ENCODE measurements at regions not wholly inside any gene's neighbourhood (a gene's known extent, or its start where the extent isn't known, plus 50 kb on each side); places are given as distances from the start of the nearest gene placed in this dataset.
A peak's percentile ranks its signal among the peaks of the same experiment; 100 is the strongest.

DNA sequence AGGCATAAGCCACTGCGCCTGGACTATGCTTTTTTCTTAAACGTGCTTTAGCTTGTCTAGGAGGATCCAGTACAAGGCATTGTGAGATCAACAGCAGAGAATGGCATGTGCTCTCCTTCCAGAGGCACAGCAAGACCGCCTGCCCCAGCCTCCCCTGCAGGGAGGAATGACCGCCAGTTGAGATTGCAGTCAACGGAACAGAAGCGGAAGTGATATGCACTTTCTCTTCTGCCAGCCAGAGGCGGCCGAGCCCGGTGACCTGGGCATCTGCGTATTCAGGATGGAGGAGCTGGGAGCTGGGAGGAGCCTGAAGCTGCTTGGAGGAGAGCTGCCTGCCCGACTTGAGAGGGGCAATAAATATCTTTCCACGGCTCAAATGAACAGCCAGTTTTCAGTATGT lies 243.0 kb downstream of the CTTN start:
- Mint-ChIP-seq H3K4me3 (ENCODE audit: low read depth) (no peak overlapping the region), H3K27me3 (no peaks in the 10 kb centered on the region), H3K36me3 (ENCODE audit: insufficient read depth) (no peaks in the 10 kb centered on the region), H3K9me3 (ENCODE audit: low read depth) (no peaks in the 10 kb centered on the region), H3K4me1 (ENCODE audit: low read depth) (no peaks in the 10 kb centered on the region), H3K27ac (no peak overlapping the region)
- no peak for DNase-seq (ENCODE audit: low spot score, unreplicated experiment)
- TF ChIP-seq, protein P1, sequence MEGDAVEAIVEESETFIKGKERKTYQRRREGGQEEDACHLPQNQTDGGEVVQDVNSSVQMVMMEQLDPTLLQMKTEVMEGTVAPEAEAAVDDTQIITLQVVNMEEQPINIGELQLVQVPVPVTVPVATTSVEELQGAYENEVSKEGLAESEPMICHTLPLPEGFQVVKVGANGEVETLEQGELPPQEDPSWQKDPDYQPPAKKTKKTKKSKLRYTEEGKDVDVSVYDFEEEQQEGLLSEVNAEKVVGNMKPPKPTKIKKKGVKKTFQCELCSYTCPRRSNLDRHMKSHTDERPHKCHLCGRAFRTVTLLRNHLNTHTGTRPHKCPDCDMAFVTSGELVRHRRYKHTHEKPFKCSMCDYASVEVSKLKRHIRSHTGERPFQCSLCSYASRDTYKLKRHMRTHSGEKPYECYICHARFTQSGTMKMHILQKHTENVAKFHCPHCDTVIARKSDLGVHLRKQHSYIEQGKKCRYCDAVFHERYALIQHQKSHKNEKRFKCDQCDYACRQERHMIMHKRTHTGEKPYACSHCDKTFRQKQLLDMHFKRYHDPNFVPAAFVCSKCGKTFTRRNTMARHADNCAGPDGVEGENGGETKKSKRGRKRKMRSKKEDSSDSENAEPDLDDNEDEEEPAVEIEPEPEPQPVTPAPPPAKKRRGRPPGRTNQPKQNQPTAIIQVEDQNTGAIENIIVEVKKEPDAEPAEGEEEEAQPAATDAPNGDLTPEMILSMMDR (IDR thresholded peaks at IDR 0.05; ENCODE audit: unreplicated experiment): no peak

DNA sequence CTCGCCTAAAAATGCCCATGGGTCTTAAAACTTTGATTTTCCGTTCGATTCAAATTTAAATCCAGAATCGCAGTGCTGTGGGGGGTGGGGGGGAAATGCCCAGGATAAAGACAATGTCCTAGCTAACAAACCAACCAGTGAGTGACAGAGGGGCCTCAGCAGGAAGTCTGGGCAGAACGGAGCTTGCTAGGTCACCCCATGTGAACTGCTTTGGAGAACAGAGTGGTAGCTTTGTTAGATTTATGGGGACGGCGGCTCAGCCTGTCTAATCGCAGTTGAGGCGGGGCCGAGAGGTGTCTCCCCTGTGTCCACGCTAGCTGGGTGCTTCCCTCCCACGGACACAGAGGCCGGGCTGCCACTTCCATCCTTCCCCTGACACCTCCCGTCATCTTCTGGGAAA lies 243.9 kb downstream of the CTTN start:
- Mint-ChIP-seq H3K4me1 (ENCODE audit: low read depth) (no peaks in the 10 kb centered on the region), H3K27me3 (no peaks in the 10 kb centered on the region), H3K36me3 (ENCODE audit: insufficient read depth) (no peaks in the 10 kb centered on the region), H3K9me3 (ENCODE audit: low read depth) (no peaks in the 10 kb centered on the region), H3K4me3 (ENCODE audit: low read depth) (no peak overlapping the region), H3K27ac (no peak overlapping the region)
- no peak for DNase-seq (ENCODE audit: low spot score, unreplicated experiment)
- TF ChIP-seq, protein P1 (IDR thresholded peaks at IDR 0.05; ENCODE audit: unreplicated experiment): no peak

DNA sequence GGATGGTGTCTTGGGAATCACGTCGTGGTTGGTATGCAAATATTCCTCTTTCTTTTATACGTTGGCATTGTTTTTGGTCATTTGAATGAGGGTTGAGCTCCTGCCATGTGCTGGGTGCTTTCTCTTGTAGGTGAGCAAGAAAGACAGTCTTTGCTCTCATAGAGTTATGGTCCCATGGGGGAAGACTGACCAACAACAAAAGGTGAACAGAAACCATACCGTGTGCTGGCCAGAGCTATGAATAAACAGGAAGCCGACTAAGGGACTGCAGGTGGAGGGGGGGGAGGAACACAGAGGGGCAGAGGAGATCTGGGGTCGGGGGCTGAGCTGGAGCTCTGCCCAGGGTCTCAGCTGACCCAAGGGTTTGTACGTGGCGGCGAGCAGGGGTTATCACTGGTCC lies 245.3 kb downstream of the CTTN start:
- Mint-ChIP-seq H3K36me3 (ENCODE audit: insufficient read depth) (no peaks in the 10 kb centered on the region), H3K27ac (no peak overlapping the region), H3K9me3 (ENCODE audit: low read depth) (no peaks in the 10 kb centered on the region), H3K4me1 (ENCODE audit: low read depth) (no peaks in the 10 kb centered on the region), H3K4me3 (ENCODE audit: low read depth) (no peak overlapping the region), H3K27me3 (no peaks in the 10 kb centered on the region)
- TF ChIP-seq, protein P1 (IDR thresholded peaks at IDR 0.05; ENCODE audit: unreplicated experiment): no peak
- no peak for DNase-seq (ENCODE audit: low spot score, unreplicated experiment)

DNA sequence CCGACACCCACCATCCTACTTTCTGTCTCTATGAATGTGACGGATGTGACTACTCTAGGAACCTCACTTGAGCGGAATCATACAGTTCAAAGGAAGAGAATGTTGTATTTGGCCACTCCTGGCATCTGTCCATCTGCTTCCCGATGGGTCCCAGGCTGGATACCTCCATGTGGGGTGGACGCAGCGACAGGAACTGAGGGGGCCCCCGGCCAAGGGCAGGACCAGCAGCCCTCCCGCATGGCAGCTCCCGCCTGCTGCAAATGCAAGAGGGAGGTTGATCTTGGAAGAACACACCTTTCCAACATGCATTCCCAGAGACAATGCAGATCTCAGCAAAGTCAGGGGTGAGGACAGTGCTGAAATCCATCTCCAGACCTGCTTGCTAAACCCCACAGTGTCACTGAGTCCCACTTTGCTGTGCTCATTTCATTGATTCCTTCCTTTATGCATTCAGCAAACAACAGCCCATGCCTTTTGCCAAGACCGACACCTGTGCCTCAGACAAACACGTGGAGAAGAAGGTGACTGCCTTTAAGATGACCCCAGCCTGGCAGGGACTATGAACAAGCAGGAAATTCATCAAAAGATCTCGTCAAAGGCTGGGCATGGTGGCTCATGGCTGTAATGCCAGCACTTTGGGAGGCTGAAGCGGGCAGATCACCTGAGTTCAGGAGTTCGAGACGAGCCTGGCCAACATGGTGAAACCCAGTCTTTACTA lies 246.2 kb downstream of the CTTN start:
- Mint-ChIP-seq H3K36me3 (ENCODE audit: insufficient read depth) (no peaks in the 10 kb centered on the region), H3K27ac (peak overlapping the region; percentile 22), H3K4me3 (ENCODE audit: low read depth) (no peak overlapping the region), H3K27me3 (no peaks in the 10 kb centered on the region), H3K4me1 (ENCODE audit: low read depth) (no peaks in the 10 kb centered on the region), H3K9me3 (ENCODE audit: low read depth) (no peaks in the 10 kb centered on the region)
- DNase-seq (ENCODE audit: low spot score, unreplicated experiment): no peak
- TF ChIP-seq, protein P1 (IDR thresholded peaks at IDR 0.05; ENCODE audit: unreplicated experiment): no peak

DNA sequence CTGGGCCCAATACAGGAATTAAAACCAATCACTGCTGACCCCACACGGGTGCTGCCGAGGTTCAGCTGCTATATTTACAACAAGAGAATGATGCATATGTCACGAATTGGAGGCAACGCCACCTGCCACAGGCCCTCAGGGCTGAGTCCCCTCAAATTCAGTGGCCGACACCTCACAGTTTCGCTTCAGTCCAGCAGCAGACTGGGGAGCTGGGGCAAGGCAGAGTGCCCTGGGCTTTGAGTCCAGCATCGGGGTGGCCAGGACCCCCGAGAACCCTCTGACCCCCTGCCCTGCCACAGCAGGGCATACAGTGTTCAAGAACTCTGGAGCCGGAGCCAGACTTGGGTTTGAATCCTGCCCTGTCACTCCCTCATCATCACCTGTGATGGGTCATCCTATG lies 247.2 kb downstream of the CTTN start:
- H3K4me3 Mint-ChIP-seq (ENCODE audit: low read depth): no peak overlapping the region
- TF ChIP-seq, protein P1 (IDR thresholded peaks at IDR 0.05; ENCODE audit: unreplicated experiment): no peak
- no peaks in the 10 kb centered on the region for H3K4me1 Mint-ChIP-seq (ENCODE audit: low read depth)
- no peak for DNase-seq (ENCODE audit: low spot score, unreplicated experiment)
- H3K27me3 Mint-ChIP-seq: no peaks in the 10 kb centered on the region
- no peaks in the 10 kb centered on the region for H3K9me3 Mint-ChIP-seq (ENCODE audit: low read depth)
- no peaks in the 10 kb centered on the region for H3K36me3 Mint-ChIP-seq (ENCODE audit: insufficient read depth)
- H3K27ac Mint-ChIP-seq: no peak overlapping the region
